K562 (cell line): ENCODE measurements at regions not wholly inside any gene's neighbourhood (a gene's known extent, or its start where the extent isn't known, plus 50 kb on each side); places are given as distances from the start of the nearest gene placed in this dataset.

ENCODE experiments used
- ATAC-seq: fragments of 200-7000 bp; cut with Tn5 transposase; 3 replicates; pipeline ENCODE4 v1.9.1; 2020; ENCODE audit warnings: moderate library complexity
- BruUV-seq: library from RNA; stranded (reverse); fragments of 400-500 nt; replicated peaks from 2 replicates; lab custom pipeline; 2021; lab: Mats Ljungman, UMichigan
- CTCF ChIA-PET: fragments of 300-600 bp; formaldehyde crosslinking; extraction: SDS; loops from one replicate; lab custom pipeline; 2021; ENCODE audit warnings: low intra/inter-chr PET ratio; lab: Yijun Ruan, JAX
- POLR2A ChIA-PET: fragments of 300-600, 350-650 bp; sonication (Branson Sonifier 250); formaldehyde crosslinking; extraction: SDS; loops from one replicate; lab custom pipeline; 2021; ENCODE audit warnings: antibody characterized with exemption, inconsistent platforms; lab: Yijun Ruan, JAX
- DNase-seq, 4 experiments: peaks; one replicate each; pipeline versions ENCODE4 v3.0.0 to v3.0.0-alpha.2; 2011 to 2018; ENCODE audit warnings: low spot score in 3 of 4, mixed read lengths in 3 of 4; ENCODE audit errors: extremely low read depth in 1 of 4
- FAIRE-seq: peaks from 2 replicates; lab custom pipeline; 2011; peaks lifted over from hg19 to GRCh38; lab: Jason Lieb, UNC
- H2AFZ ChIP-seq: 2 replicates; pipeline ENCODE4 v1.6.0; 2011; ENCODE audit warnings: low read depth, low read length, control low read depth, inconsistent platforms
- H3K27ac ChIP-seq: fragments of 200-600 bp; 3 replicates; pipeline ENCODE4 v1.8.0; 2011; ENCODE audit warnings: low read depth, mild to moderate bottlenecking, control low read depth, inconsistent platforms, low read length, moderate library complexity, mixed read lengths; ENCODE audit errors: extremely low read depth
- H3K27me3 ChIP-seq, 2 experiments: fragments of 300-600 bp in 1 of 2; 2 replicates in 1 of 2; 3 replicates in 1 of 2; pipeline versions ENCODE4 v1.6.0 to v1.8.0; 2011; ENCODE audit warnings: inconsistent platforms in 2 of 2, low read length in 2 of 2, mild to moderate bottlenecking in 1 of 2, mixed read lengths in 1 of 2, moderate library complexity in 1 of 2; ENCODE audit not compliant: control insufficient read depth in 2 of 2, insufficient read depth in 2 of 2
- H3K36me3 ChIP-seq: fragments of 300-600 bp; 3 replicates; pipeline ENCODE4 v1.8.0; 2011; ENCODE audit warnings: mild to moderate bottlenecking, low read length, inconsistent platforms; ENCODE audit not compliant: control insufficient read depth, insufficient read depth
- H3K4me1 ChIP-seq, 2 experiments: fragments of 200-600 bp in 1 of 2; replicated peaks in 1 of 2; 2 replicates in 1 of 2; 3 replicates in 1 of 2; pipeline versions ENCODE4 v1.5.1 to v1.8.0; 2011; ENCODE audit warnings: inconsistent platforms in 2 of 2, low read length in 2 of 2, mild to moderate bottlenecking in 1 of 2, mixed read lengths in 1 of 2, moderate library complexity in 1 of 2; ENCODE audit not compliant: control insufficient read depth in 2 of 2, insufficient read depth in 2 of 2
- H3K4me2 ChIP-seq: 2 replicates; pipeline ENCODE4 v1.6.1; 2011; ENCODE audit warnings: low read length, control low read depth, inconsistent platforms, mixed read lengths; ENCODE audit not compliant: insufficient read depth
- H3K4me3 ChIP-seq: fragments of 200-600 bp; sonication (generic), shearing (Covaris generic); 2 replicates; pipeline ENCODE4 v1.5.1; 2016; ENCODE audit warnings: control low read depth, inconsistent platforms
- H3K79me2 ChIP-seq: fragments of 200-600 bp; 3 replicates; pipeline ENCODE4 v1.8.0; 2011; ENCODE audit warnings: low read length, inconsistent platforms; ENCODE audit not compliant: control insufficient read depth, insufficient read depth
- H3K9ac ChIP-seq, 2 experiments: 2 replicates each; pipeline versions ENCODE4 v1.6.0 to v1.6.1; 2011; ENCODE audit warnings: low read depth in 2 of 2, low read length in 2 of 2, control low read depth in 1 of 2, inconsistent platforms in 1 of 2, mild to moderate bottlenecking in 1 of 2, mixed read lengths in 1 of 2; ENCODE audit not compliant: insufficient read depth in 1 of 2
- H3K9me1 ChIP-seq: one replicate; pipeline ENCODE4 v1.6.0; 2011; ENCODE audit warnings: inconsistent platforms, mild to moderate bottlenecking, low read length, moderate library complexity; ENCODE audit not compliant: control insufficient read depth, insufficient read depth
- H3K9me3 ChIP-seq: replicated peaks from 2 replicates; pipeline ENCODE4 v1.5.1; 2011; ENCODE audit warnings: low read depth, low read length, inconsistent platforms; ENCODE audit not compliant: control insufficient read depth, insufficient read depth
- H4K20me1 ChIP-seq: replicated peaks from 2 replicates; pipeline ENCODE4 v1.6.1; 2011; ENCODE audit warnings: low read length, inconsistent platforms, mixed read lengths; ENCODE audit not compliant: control insufficient read depth, insufficient read depth
- ARNT ChIP-seq, 2 experiments: fragments of 450-650 bp; IDR thresholded peaks; 2 replicates each; pipeline ENCODE4 v1.6.1; 2016; ENCODE audit warnings: mild to moderate bottlenecking in 1 of 2
- FOXA1 ChIP-seq: fragments of 450-650 bp; IDR thresholded peaks from 2 replicates; pipeline ENCODE4 v1.6.1; 2016; ENCODE audit warnings: mild to moderate bottlenecking, borderline replicate concordance
- HEY1 ChIP-seq: fragments of 250-450 bp; sonication (Bioruptor Pico); IDR thresholded peaks from 2 replicates; pipeline ENCODE4 v1.5.0; 2020; ENCODE audit warnings: mild to moderate bottlenecking, moderate library complexity, borderline replicate concordance
- HMG20A ChIP-seq: fragments of 450-650 bp; formaldehyde crosslinking; conservative IDR thresholded peaks from 2 replicates; pipeline ENCODE4 v1.4.0; 2020; ENCODE audit warnings: mild to moderate bottlenecking, mixed read lengths
- HNRNPLL ChIP-seq: fragments of 200-400 bp; formaldehyde crosslinking; IDR thresholded peaks from 2 replicates; pipeline ENCODE4 v1.6.1; 2017; ENCODE audit warnings: low read length, low read depth, mild to moderate bottlenecking; ENCODE audit not compliant: poor library complexity, severe bottlenecking
- PCBP1 ChIP-seq: fragments of 200-400 bp; formaldehyde crosslinking; IDR thresholded peaks from 2 replicates; pipeline ENCODE4 v1.6.1; 2018; ENCODE audit warnings: mild to moderate bottlenecking, low read depth, low read length; ENCODE audit not compliant: poor library complexity, severe bottlenecking
- ZNF184 ChIP-seq: sonication (generic); formaldehyde crosslinking; IDR thresholded peaks from 2 replicates; pipeline ENCODE4 v1.5.0; 2020; ENCODE audit warnings: missing genetic modification reagents
- ZNF217 ChIP-seq: sonication (generic); formaldehyde crosslinking; IDR thresholded peaks from 2 replicates; pipeline ENCODE4 v1.8.0; 2022; ENCODE audit warnings: mild to moderate bottlenecking, missing genetic modification reagents
- ZNF551 ChIP-seq: fragments of 250-450 bp; sonication (Bioruptor Pico); IDR thresholded peaks from 2 replicates; pipeline ENCODE4 v1.5.0; 2021; ENCODE audit warnings: mild to moderate bottlenecking, moderate library complexity
- WGBS: fragments of 100-300 bp; shearing (Covaris generic); methylation state at CpG from one replicate; pipeline ENCODE4 v1.1.6; 2016; ENCODE audit warnings: low coverage, mixed read lengths; ENCODE audit not compliant: insufficient coverage; ENCODE audit errors: missing lambda C conversion rate; 5-methylcytosine and 5-hydroxymethylcytosine counted together
- in situ Hi-C: fragments of 300-500 bp; cut with MboI; formaldehyde crosslinking; loops from 4 replicates; pipeline ENCODE4 v1.15.0; 2018; ENCODE audit warnings: inconsistent platforms, mixed read lengths
- intact Hi-C: fragments of 100-400 bp; cut with micrococcal nuclease; formaldehyde crosslinking; loops from 2 replicates; pipeline ENCODE4 v1.14.2; 2022

GRCh38 chr4:19961091-19961490 is 290.6 kb upstream of the SLIT2 start:
- BruUV-seq: no TSS peak
- 0% methylated on average over 1 of the region's 1 CpG for WGBS
- Histone ChIP-seq H3K4me1 (no peaks in the 10 kb centered on the region), H3K4me3 (no peak overlapping the region), H3K9ac (no peak overlapping the region), H3K27me3 (no peaks in the 10 kb centered on the region), H2AFZ (no peak overlapping the region), H3K79me2 (no peaks in the 10 kb centered on the region), H3K9me1 (no peaks in the 10 kb centered on the region), H3K4me2 (no peak overlapping the region), H3K9me3 (no peaks in the 10 kb centered on the region), H4K20me1 (no peaks in the 10 kb centered on the region), H3K36me3 (no peaks in the 10 kb centered on the region)
- DNase-seq (no peak), ATAC-seq (no peak)
- ChIA-PET POLR2A (no interaction called here), CTCF (no interaction called here)
- in situ Hi-C loops: no loop called here
- TF ChIP-seq ARNT (IDR thresholded peaks at IDR 0.05) (no peak), ZNF551 (CRISPR knock-in tag) (no peak), FOXA1 (no peak), PCBP1 (no peak), HEY1 (CRISPR knock-in tag) (no peak), ZNF184 (CRISPR knock-in tag) (no peak), HMG20A (CRISPR knock-in tag) (no peak), HNRNPLL (no peak), ZNF217 (CRISPR knock-in tag) (no peak)
- TF ChIP-seq, all 486 proteins: peak for 0
- intact Hi-C loops: no loop called here
- H3K27ac ChIP-seq: no peak overlapping the region
- no peak for FAIRE-seq
